HS-5 (cell line): ENCODE measurements at regions not wholly inside any gene's neighbourhood (a gene's known extent, or its start where the extent isn't known, plus 50 kb on each side); places are given as distances from the start of the nearest gene placed in this dataset.
A peak's percentile ranks its signal among the peaks of the same experiment; 100 is the strongest.

Source experiments
- DNase-seq: peaks from one replicate; pipeline ENCODE4 v3.0.0-alpha.2; 2012; ENCODE audit warnings: low read depth

DNA sequence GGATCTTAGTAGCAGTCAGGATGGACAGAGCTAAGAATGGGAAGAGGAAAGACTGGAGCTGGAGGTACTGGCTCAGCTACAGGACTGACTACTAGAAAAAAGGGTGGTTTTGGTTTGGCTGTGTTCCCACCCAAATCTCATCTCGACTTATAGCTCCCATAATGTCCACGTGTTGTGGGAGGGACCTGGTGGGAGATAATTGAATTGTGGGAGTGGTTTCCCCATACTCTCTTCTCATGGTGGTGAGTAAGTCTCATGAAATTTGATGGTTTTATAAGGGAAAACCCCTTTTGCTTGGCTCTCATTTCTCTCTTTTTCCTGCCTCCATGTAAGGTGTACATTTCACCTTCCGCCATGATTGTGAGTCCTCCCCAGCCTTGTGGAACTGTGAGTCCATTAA is 466.5 kb upstream of the DEPDC1 start:
- no peak for DNase-seq

DNA sequence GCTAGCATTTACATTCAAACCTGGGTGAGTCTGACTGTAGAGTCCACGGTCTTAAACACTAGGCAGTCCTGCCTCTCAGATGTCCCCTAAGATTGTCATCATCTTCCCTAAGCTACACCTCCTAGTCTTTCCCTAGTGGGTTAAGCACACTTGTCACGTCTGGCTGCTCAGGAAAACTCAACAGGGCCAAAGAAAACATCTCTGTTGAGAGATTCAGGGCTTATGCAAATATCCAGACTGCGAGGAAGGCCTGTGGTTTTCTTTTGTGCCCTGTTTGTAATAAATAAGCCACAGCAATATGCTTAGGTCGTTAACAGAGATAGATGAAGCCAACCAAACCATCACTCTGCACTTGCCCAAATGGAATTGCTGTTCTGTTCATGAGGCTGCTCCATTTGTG is 472.6 kb upstream of the DEPDC1 start:
- DNase-seq, result no peak

DNA sequence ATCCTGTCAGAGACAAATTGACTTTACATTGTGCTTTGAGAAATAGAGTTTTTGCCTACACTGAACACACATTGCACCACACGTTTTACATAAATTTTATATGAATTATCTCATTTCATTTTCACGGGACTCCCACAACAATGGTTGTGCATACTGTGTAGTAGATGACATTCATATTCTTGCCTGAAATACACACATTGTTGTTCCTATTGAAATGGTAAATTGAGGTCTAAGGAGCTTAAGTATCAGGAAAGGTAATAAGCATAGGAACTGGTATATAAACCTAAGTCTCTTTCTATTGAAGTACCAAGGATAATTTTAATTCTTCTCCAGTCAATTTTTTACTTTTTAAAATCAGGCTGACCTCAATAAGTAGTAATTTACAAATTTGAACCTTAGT is 473.7 kb upstream of the DEPDC1 start:
- no peak for DNase-seq

DNA sequence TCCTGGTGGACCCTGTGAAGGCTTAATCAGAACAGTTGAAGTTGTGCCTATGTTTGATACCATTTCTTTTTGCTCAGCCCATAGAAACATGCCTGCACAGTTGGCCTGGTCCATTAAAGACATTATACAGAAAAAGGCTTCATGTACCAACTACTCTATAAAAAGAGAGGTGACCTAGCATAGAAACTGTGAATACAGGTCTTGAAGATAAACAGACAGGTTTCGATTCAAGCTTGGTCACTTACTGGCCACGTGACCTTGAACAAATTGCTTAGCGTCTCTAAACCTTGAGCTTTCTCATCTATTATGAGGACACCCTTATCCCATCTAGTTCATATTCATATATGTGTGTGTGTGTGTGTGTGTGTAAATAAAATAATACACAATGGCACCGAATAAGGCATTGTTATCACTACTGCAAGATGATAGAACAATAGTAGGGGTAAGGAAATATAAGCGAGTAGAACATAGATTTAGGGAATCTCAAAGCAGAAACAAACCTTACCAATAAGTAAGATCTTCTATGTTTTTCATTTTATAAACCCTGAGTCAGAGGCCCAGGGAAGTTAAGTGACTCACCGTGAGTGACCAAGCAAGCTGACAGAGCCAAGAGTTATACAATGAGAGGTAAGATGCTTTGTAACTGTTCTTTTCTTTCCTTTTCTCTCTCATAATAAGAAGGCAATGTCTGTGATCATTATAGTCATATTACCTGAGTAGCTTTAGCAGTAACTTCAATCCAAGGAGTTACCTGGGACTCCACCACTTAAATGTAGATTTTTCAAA is 476.8 kb upstream of the DEPDC1 start:
- peak; percentile 43 for DNase-seq

GRCh38 chr1:68974447-68974846 is 477.6 kb upstream of the DEPDC1 start:
- no peak for DNase-seq

DNA sequence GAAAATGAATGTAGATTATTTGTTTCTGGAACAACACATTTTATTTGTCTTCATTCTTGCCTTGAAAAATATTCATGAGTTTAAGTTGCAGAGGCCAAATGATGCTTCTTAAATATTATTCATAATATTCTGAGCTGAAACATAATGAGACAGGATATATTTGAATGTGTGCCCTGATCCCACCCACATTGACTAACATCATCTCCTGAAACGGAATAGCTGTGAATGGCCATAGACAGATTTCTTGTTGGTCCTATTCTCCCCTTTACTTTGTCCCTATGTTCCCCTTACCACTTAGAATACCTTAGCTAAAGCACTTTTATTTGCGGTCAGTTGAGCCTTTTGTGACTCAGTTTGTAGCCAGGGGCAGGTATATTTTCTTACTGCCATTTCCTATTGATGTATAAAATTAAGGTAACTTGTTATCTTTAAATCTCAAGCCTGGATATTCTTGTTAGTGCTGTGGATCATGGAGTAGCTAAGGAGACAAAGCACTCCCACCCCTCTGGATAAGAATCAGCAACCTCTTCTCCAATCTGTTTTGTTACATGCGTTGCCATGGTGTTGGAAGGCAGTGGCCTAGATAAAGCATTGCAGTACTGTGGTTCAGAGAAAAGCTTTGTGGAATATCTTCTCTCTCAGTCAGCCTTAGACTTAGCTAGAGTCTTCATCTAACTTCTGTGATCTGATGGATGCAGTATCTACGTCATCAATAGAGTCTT is 478.5 kb upstream of the DEPDC1 start:
- DNase-seq, result no peak

DNA sequence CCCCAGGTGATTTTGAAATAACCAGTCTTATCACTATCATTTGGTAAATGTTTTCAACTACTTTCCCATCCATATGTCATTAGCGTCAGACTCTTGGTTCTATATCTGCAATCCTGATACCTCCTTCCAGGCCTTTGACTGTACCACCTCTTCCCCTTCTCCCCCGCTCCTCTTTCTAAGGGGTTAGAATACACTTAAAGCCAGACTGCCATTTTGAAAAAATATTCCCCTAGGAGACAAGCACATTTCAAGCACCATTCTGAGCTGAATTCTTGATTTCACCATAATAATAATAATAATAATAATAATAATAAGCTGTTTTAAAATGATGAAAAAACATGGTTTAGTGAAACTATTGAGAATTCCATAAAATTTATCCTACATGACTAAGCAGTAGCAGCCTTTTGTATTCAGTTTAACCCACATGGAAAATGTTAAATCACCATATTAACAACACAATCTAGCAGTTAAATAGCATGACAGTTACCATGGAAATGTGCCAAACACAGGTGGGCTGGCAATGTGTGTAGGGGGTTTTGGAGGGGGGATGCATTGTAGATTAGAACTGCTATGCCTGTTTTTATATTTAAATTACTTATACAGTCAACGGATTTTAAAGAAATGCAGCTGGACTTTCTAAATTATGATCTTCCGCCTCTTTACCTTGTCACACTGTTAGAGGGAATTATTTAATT is 480.2 kb upstream of the DEPDC1 start:
- no peak for DNase-seq

GRCh38 chr1:68979891-68980290 is 483.0 kb upstream of the DEPDC1 start:
- DNase-seq, result no peak

DNA sequence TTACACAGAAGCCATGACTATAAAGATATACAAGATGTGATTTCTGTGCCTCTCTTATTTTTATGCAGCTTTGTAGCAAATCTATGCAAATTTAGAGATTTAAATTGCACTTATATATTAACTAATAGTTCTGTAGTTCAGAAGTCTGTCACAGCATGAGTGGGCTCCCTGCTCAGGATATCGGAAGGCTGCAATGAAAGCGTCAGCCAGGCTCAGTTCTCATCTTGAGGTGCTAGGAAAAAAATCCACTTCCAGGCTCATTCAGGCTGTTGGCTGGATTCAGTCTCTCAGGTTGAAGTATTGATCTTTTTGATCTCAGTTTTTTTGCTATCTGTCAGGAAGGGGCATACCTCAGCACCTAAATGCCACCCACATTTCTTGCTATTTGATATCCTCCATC is 487.4 kb upstream of the DEPDC1 start:
- no peak for DNase-seq

- no peak for DNase-seq
Measured at GRCh38 chr1:68994096-68994495, 497.2 kb upstream of the DEPDC1 start.

GRCh38 chr1:69016468-69016867 is 519.6 kb upstream of the DEPDC1 start:
- no peak for DNase-seq

- DNase-seq, result no peak
Measured at GRCh38 chr1:69029649-69030048, 532.8 kb upstream of the DEPDC1 start.

DNA sequence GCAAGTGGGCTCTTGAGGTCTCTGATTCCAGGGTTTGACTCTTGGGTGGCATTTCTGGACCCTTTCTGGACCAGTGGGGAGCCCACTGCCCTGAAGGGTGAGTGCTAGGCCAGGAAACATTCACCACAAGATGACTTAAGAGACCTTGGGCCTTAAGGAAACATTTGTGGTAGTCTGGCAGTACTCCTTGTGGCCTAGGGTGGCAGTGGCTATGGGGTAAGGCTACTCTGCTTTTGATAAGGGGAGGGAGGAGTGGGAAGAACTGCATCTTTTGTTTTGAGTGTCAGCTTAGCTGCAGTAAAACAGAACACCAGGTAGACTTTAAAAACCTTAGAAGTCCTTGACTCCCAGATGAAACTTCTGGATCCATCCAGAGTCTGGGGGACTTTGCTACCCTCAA is 529.3 kb upstream of the LRRC7 start:
- no peak for DNase-seq

DNA sequence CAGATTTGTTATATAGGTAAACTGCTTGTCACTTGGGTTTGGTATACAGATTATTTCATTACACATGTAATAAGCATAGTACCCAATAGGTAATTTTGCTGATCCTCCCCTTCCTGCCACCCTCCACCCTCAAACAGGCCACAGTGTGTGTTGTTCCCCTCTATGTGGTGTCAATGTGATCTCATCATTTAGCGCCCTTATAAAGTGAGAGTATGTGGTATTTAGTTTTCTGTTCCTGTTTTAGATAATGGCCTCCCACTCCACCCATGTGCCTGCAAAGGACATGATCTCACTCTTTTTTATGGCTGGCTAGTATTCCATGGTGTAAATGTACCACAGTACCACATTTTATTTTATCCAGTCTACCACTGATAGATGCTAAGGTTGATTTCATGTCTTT is 522.1 kb upstream of the LRRC7 start:
- DNase-seq, result no peak

DNA sequence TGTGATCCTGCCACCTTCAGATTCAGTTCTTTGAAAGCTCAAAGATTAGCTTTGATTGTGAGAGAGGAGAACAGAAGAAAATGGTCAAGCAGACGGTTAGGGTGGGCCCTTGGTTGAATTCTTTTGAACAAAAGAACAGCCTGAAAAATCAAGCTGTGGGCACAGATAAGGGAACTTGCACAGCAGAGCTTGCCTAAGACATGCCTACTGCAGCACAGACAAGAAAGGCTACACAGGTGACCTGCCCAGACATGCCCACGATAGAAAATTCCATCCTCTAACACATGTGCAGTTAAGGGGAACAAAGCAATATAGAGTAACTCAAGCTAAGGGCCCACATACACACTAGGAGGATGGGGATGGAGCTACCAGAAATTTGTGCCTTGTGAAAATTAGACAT is 512.5 kb upstream of the LRRC7 start:
- DNase-seq, result no peak

- no peak for DNase-seq
Measured at GRCh38 chr1:69058454-69058853, 509.3 kb upstream of the LRRC7 start.

DNA sequence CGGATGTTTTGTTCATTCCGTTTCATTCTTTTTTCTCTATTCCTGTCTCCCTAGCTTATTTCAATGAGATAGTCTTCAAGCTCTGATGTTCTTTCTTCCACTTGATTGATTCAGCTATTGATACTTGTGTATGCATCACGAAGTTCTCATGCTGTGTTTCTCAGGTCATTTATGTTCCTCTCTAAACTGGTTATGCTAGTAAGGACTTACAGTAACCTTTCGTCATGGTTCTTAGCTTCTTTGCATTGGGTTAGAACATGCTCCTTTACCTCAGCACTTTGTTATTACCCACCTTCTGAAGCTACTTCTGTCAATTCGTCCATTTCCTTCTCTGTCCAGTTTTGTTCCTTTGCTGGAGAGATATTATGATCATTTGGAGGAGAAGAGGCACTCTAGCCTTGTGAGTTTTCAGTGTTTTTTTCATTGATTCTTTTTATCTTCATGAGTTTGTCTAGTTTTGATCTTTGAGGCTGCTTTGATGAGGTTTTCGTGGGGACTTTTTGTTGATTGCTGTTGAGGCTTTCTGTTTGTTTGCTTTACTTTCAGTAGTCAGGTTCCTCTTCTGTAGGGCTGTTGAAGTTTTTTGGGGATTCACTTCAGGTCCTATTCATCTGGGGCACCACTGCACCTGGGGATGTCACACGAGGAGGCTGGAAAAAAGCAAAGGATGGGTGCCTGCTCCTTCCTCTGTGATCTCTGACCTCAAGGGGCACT is 496.9 kb upstream of the LRRC7 start:
- DNase-seq, result no peak

DNA sequence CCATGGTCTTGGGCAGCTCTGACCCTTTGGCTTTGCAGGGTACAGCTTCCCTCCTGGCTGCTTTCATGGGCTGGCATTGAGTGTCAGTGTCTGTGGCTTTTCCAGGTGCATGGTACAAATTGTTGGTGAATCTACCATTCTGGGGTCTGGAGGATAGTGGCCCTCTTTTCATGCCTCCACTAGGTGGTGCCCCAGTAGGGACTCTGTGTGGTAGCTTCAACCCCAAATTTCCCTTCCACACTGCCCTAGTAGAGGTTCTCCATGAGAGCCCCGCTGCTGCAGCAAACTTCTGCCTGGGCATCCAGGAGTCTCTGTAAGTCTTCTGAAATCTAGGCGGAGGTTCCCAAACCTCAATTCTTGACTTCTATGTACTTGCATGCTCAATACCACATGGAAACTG is 494.5 kb upstream of the LRRC7 start:
- DNase-seq, result no peak

- no peak for DNase-seq
Measured at GRCh38 chr1:69076631-69077030, 491.1 kb upstream of the LRRC7 start.

GRCh38 chr1:69077198-69077597 is 490.5 kb upstream of the LRRC7 start:
- no peak for DNase-seq

- DNase-seq, result no peak
Measured at GRCh38 chr1:69077633-69078032, 490.1 kb upstream of the LRRC7 start.

DNA sequence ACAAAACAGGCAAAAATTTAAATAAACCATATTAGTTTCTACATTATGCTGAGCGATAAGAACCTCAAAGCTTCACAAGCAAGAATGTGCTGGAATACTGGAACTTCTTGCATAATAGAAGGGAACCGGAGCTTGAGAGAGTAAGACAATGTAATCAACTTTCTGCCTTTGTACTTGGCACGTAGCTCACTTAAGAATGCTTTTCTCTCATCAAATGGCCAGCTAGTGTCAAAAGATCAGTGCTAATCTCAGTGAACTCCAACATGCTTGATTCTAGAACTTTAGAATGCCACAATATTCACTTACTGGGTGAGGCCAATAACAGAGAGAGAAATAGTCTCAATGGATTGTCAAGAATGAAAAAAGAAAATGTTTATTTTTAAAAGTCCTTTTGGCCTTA is 486.1 kb upstream of the LRRC7 start:
- DNase-seq, result no peak

GRCh38 chr1:69082312-69082711 is 485.4 kb upstream of the LRRC7 start:
- no peak for DNase-seq
